ENCODE measurements at regions not wholly inside any gene's neighbourhood (a gene's known extent, or its start where the extent isn't known, plus 50 kb on each side); places are given as distances from the start of the nearest gene placed in this dataset.

DNA sequence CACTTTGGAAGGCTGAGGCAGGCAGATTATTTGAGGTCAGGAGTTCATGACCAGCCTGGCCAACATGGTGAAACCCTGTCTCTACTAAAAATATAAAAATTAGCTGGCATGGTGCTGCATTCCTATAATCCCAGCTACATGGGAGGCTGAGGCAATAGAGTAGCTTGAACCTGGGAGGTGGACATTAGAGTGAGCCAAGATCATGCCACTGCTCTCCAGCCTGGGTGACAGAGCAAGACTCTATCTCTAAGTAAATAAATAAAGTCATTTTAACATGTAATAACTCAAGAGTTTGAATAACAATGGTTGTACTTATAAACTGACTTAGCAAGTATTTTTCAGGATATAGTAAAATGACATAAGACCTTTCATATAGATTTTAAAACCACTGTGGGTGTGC is 169.3 kb upstream of the FN1 start:
- no peak for DNase-seq (ENCODE audit: low spot score)

DNA sequence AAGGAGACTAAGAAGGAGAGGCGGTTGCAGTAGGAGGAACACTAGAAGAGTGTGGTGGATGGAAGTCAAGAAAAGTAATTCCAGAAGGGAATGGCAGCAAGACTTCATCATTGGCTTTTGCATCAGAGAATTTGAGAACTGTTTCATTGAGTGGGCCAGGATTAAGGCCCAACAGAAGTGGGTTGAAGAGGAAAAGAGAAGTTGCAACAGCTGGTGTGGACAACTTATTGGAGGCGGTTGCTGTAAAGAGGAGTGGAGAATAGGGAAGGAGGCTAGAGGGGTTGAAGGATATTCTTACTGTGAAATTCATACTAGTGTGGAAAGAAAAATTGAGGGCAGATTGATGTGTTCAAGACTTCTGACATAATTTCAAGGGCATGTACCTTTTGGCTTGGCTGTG is 168.7 kb upstream of the FN1 start:
- no peak for DNase-seq (ENCODE audit: low spot score)

DNA sequence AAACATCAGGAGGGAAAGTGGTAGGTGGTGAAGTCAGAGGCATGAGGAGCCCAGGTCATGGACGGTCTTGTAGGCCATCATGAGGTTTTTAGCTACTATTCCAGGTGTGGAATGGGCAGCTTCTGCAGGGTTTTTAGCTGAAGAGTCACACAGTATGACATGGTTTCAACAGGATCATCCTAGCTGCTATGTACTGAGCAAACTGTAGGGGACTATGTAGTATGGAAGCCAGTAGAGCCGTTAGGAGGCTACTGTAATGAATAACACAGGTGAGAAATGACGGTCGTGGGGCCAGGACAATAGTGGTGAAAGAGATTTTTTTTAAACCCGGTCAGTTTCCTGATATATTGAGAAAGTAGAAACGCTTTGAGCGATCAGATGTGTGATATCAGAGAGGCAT is 167.6 kb upstream of the FN1 start:
- DNase-seq (ENCODE audit: low spot score), result no peak

DNA sequence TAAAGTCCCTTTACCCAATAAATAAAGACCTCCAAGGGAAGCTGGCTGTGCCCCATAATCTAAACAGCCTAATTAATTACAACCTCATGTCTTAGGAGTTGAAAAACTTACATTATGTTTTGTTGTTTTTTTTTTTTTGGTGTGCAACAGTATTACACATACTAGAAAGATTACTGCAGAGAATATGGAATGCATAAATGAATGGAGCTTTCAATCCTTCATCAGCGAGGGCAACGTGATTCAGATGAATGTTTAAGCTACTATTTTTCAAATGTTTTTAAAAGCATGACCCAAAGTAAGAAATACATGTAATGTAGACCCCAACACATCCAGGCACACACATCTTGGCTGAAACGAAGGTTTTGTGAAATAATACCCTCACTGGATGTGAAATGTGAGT is 167.1 kb upstream of the FN1 start:
- no peak for DNase-seq (ENCODE audit: low spot score)

DNA sequence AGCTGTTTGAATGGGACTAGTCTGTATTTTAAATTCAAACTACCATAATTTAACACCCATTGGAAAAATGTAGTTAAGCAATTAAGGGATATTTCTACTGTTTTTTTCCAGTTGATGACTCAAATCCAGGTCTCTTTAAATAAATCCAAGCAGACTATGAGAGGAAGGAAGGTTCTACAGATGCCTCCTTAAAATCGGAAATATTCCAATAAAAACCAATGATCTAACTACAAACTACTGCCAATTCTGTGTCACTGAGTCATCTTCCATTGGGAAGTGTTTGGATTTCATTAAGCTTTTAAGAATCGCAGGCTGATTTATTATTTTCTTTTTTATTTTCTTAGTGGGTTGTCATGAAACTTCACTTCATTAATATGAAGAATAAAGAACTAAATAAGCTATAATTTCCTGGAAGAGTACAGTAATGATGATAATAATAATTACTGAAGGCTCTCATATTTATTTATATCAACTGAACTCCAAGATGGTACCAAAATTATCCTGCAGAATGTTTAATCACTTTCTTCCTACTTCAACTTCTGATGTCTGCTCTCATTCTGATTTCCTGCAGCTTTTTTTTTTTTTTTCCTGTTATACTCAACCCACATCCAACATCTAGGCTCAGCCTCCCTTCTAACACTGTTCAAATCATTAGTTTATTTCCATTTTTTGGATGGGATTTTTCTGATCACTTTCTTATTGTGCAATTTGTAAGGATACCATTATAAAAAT is 166.3 kb upstream of the FN1 start:
- no peak for DNase-seq (ENCODE audit: low spot score)

DNA sequence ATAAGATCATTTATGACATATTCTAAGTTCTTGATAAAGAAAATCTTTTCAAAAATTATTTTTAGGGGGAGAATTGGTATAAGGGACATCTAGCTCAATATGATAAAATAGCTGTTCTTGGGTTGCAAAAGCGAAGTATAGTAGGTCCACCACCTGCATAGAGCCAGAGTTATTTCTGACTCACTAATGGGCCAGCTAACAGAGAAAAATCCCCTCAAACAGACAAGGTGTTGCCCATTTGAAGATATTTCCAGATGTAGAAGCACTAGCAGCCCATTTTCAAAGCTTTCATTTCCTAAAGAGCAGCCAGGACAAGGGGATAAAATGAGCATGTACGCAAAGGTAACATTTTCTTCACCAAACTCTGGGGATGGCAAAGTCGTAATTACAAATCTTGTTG is 165.7 kb upstream of the FN1 start:
- DNase-seq (ENCODE audit: low spot score), result no peak

DNA sequence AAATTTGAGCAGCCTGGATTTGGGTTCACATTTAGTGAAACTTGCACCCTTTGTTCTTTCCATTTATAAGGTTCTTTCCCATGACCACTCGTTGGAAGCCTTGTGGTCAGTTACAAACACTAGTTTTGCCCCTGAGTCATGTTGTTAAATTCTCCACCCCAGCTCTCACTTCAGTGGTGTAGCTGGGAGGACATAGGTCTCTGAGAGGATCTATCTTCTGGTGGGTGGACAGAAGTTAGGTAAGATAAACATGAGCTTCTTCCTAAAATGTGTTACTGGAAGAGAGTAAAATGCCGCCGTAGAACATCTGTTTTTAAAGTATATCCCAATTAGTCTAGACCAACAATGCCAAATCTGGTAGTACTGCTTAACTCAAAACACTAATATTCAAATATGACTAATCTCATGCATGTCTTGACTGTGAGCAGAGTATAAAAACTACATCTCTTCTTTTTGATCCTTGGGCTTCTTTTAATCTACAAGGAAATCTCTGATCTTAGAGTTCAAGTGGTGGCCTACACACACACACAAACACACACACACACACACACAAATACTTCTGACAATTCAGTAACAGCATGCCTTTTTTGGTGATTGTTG is 162.6 kb upstream of the FN1 start:
- DNase-seq (ENCODE audit: low spot score), result no peak

DNA sequence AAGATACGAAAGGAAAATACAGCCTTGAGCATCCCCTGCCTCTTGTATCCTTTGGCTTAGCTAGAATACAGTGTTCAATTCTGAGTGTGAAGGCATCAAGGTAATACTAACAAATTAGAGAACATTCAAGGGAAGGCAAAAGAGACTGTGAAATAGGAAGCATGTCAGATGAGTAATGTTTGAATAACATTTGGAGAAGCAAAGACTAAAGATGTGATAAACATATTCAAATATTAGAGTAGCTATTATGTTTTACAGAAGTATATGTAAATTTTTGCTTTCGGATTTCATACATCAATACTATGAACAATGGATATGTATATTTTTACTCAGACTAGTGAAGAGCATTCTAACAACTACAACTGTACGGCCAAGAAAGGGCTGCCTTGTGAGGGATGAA is 161.7 kb upstream of the FN1 start:
- no peak for DNase-seq (ENCODE audit: low spot score)

DNA sequence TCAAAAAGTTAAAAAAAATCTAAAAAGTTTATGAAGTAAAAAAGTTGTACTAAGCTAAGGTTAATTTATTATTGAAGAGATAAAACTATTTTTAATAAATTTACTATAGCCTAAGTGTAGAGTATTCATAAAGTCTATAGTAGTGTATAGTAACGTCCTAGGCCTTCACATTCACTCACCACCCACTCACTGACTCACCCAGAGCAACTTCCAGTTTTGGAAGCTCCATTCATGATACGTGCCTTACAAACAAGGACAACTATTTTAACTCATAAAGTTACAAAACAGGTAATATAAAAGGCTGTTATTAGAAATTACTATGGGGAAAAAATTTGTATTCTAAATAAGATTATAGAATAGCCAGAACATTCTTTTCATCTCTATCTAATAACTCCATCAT is 158.9 kb upstream of the FN1 start:
- no peak for DNase-seq (ENCODE audit: low spot score)

DNA sequence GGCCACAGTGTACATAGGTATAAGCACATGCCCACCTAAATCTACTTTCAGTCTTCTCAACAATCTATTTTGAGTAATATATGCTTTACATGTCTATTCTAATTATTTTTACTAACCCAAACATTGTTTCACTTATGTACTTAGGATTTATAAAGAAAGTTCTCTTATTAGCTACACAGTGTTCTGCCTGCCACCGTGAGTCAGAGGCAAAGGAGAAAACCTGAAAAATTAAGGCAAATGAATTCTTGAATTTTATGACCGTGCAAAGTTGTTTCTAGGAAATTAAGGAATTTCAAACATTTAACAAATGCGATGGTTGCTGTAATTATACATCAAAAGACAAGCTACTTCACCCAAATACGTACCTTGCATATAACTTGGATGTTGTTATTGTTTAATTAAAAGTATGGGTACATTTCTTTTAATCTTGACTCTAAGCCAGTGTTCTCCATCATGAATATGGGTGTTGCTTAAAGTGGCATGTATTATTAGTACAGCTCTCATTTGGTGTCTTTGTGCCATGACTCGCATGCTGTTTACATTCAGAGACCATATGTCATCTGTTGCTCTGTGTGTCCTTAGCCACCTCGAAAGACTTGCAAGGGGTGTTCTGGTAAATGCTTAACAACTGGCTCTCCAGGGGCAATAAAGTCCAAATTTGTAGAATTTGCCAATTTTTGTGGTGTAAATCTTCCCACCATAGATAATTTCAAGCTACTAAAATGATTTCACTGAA is 154.3 kb upstream of the FN1 start:
- no peak for DNase-seq (ENCODE audit: low spot score)

DNA sequence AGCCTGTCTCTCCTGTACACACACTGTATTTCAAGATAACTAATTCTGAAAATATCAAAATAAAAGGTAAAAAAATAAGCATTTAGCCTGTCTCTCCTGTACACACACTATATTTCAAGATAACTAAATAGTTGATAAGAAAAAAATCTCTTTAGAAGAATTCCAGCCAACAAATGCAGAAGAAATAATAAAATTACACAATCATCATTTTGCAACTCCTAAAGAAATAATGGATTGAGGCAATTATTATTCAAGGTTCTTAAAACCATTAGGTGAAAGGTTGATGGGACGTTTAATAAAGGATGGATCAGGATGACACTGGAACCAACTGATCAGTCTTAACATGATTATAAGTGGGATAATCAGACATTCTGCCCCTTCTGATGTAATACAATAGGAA is 148.0 kb upstream of the FN1 start:
- DNase-seq (ENCODE audit: low spot score), result no peak

DNA sequence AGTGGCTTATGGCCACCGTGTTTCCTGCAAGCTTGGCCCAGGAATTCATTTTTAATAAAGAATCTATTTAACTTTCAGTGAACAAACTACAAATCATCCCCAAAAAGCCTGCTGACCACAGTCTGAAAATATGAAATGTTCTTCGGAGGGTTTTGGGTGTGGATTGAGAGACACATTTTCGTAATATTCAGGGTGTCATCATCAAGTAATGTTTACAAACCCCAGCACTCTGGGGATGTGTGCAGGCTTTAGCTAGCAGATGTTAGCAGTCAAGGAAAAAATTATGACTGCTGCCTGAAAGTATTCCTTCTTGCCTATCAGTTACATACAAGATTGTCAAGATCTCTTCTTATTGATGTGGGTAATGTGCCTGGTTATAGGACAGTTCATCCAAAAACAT is 143.9 kb upstream of the FN1 start:
- DNase-seq (ENCODE audit: low spot score), result peak; percentile 20

DNA sequence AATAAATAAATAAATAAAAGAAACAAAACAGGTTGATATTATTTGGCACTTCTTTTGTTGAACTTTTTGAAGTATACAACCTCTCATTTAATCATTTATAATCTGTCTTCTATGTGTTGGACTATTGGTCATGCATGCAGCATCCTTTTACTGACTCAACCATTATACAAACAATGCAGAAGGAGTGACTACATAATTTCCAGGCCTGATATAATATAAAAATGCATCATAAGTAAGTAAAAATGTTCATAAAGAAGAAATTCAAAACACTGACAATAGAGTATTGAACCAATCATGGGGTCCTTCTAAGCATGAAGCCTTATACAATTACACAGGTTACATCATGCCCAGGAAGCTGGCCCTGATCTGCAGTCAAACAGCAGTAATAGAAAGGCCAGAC is 141.5 kb upstream of the FN1 start:
- DNase-seq (ENCODE audit: low spot score), result no peak

DNA sequence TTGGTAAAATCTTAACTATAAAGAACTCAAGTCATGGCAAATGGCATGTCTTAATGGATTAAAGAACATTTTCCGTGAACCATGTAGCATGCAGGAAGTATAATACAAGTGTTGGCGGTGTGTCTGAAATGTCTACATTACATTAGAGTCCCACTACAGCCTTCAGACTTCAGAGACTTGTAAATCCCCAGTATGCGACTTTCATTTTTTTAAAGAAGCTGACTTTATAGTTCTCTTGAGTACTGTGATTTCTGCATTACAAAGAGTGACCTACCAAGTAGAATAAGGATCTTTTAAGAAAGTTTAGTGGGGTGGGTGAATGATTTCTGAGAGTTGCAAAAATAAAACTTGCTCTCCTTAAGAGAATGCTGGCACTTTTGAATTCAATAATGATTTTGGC is 140.7 kb upstream of the FN1 start:
- DNase-seq (ENCODE audit: low spot score), result no peak

DNA sequence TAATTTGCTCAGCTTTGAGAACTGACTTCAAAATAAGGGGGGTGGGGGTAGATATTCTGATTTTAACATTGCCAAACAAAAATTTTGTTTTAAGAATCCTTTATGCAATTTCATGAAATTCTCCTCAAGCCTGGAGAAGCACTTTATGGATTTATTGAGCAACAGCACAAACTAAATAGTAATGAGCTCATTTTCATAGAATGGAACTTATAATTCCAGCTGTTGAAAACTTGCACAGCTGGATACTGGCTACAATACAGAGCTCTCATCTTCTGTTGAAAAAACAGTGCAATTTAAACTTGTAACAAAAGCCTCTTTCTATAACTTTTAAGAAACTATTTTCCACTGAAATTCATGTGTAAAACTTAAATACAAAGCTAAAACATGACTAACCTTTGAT is 137.6 kb upstream of the FN1 start:
- no peak for DNase-seq (ENCODE audit: low spot score)

DNA sequence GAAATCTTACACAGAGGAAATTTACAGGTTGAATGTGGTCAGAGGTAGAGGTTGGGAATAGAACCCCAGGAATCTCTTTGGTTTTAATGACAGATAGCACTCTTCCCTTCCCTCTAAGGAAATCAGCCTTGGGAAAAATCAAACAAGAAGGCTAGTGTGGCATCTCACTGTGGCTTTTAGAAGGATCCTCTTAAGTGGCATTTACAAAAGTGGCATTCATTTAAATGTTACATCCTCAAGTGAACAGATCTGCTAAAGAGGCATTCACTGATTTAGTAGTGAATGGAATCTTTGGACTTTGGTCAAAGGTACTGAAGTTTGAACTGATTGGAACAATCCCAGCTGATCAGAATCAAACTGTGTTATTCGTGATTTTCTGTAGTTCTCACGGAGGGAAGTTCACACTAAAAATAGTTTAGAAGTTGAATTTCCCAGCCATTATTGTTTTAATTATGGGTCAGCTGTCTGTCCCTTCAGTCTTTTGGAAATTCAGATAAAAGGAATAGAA is 136.5 kb upstream of the FN1 start:
- no peak for DNase-seq (ENCODE audit: low spot score)

DNA sequence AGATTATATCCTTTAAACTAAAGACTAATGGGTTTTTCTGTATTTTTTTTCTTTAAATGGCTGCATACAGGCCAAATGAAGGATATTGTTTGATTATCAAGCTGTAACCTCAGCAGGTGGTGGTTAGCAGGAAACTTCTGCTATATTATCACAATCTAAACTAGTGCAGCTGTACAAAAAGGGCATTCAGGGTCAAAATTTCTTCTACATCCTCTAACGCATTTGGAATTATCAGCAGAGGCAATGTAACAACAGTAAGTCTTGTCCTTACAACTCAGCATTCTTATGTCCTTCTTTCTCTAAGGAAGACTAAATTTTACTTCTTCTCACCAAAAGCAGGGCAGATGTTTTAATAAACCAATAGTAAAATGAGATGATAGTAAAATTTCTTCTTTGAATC is 135.8 kb upstream of the FN1 start:
- peak; percentile 50 for DNase-seq (ENCODE audit: low spot score)

DNA sequence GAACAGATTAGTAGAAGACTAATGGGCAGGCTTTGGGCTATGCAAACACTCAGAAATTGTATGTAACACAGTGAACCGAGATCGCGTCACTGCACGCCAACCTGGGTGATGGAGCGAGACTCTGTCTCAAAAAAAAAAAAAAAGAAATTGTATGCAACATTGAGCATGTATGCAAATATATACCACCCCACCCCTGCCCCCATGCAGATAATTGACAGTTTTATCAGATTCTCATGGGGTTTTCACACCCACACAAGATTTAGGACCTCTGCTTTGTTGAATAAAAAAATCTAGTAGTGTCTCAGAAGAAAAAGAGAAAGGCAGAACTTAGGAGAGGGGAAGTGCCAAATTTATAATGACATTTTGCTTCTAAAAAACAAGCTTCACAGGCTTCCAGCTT is 131.6 kb upstream of the FN1 start:
- no peak for DNase-seq (ENCODE audit: low spot score)

DNA sequence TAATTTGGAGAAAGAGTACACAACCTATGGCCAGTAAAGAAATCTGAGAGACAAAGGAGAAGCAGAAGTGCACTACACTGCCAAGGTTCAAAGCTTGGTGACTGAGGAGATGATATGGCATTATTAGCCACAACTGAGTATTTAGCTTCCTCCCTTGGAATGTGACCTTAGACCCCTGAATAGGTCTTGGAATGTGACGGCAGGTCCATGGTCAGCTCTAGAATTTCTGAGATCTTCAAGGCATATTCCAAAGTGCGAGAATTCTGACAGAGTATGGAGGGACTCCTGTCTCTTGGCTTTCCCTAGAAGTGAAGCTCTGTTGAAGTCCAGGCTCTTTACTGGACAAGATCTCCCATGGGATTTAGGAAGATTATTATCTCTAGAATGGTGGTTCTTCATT is 130.0 kb upstream of the FN1 start:
- no peak for DNase-seq (ENCODE audit: low spot score)

DNA sequence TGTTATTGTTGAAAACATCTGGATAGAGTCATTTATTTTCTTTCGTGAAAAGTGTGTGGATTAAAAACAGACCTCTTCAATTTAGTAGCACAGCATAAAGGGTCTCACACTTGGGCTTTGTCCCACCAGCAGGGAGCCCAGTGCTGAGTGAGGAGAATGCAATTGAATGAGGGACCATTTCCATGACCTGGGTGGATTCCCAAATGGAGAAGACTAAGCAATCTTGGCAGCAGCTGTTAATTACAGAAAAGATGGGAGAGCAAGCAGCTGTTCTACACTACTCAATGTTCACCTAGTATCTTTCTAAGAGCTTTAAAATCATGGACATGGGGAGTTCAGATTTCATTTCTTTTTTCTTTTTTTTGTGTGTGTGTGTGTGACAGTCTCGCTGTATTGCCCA is 121.8 kb upstream of the FN1 start:
- no peak for DNase-seq (ENCODE audit: low spot score)

DNA sequence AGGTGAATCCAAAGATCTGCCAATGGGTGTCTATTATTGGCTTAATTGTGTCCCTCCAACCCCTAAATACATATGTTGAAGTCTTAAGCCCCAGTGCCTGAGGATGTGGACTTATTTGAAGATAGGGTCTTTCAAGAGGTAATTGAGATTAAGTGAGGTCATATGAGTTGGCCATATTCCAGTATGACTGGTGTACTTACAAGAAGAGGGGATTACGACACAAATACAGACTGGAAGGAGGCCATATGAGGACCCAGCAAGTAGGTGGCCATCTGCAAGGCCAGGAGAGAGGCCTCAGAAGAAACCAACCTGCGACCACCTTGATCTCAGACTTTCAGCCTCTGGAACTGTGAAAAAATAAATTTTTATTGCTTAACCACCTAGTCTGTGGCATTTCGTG is 121.1 kb upstream of the FN1 start:
- DNase-seq (ENCODE audit: low spot score), result no peak

DNA sequence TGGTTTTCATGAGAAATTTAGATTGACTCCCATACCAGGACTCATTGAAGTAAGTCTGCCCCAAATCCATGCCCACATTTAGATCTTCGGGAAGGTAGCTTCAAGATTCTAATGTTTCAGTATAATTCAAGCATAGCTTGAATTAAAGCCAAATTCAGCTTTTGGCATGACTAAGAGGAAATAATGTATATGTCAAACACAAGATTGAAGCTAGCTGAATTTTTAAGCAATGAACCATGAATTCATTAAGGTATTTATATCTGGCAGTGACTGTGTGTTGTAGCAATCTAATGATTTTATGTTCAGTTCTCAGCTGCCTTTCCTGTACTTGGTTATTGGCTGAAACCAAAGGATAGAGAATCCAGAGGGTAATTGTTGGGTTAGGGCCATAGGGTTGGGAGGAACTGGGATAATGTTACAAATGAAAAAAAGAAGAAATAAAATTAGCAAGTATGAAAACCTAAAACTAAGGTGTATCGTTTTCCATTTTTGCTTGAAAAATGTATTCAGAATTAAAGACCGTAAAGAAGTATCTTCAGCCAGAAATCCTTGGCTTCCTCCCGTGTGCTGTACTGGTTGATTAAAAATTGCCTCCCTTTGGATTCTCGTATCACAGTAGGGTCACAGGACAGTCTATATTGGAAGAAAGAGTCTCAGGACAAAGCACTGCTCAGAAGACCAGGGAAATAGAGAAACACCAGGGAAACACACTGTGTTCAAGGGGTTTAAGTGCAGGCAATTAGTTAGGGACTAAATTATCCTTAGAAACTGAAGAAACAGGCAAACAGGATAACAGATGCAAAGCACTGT is 119.0 kb upstream of the FN1 start:
- no peak for DNase-seq (ENCODE audit: low spot score)

All from SK-N-DZ (cell line).